ENCODE measurements at regions not wholly inside any gene's neighbourhood (a gene's known extent, or its start where the extent isn't known, plus 50 kb on each side); places are given as distances from the start of the nearest gene placed in this dataset.
A peak's percentile ranks its signal among the peaks of the same experiment; 100 is the strongest.
"Not testable (repeated sequence)": the region's sequence is repeated elsewhere in the genome, so short reads cannot be mapped to it uniquely, and the experiment has no call there.

DNA sequence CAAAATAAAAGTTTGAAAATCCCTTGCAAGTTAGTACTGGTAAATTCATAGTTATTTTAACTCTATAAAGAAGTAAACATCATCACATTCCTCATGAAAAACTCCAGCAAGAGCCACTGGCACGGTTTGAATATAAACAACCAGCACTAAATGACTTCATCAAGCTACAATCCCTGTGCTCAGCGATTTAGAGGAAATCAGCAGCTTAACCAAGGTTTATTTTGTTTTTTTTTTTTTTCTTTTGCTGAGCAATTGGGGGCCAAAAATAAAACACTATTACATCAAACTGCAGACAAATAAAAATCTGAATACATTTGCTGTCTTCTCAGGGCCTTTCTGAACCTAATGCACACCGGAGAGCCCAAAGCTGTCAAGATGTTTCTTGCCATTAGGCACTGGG is 106.2 kb upstream of the SLC24A2 start:
- no peak overlapping the region for H3K4me3 ChIP-seq (ENCODE audit: low read depth, low read length)
- no peak for TF ChIP-seq CTCF (IDR thresholded peaks at IDR 0.05; ENCODE audit: insufficient read depth, low read depth, low read length)
- DNase-seq (ENCODE audit: low read depth), result peak; percentile 48

GRCh38 chr9:19885608-19886007 is 96.8 kb upstream of the SLC24A2 start:
- H3K4me3 ChIP-seq (ENCODE audit: low read depth, low read length), result no peak overlapping the region
- no peak for DNase-seq (ENCODE audit: low read depth)
- TF ChIP-seq CTCF (IDR thresholded peaks at IDR 0.05; ENCODE audit: insufficient read depth, low read depth, low read length), result no peak

GRCh38 chr9:19879062-19879461 is 90.2 kb upstream of the SLC24A2 start:
- H3K4me3 ChIP-seq (ENCODE audit: low read depth, low read length), result no peak overlapping the region
- TF ChIP-seq CTCF (IDR thresholded peaks at IDR 0.05; ENCODE audit: insufficient read depth, low read depth, low read length), result no peak
- DNase-seq (ENCODE audit: low read depth), result no peak

DNA sequence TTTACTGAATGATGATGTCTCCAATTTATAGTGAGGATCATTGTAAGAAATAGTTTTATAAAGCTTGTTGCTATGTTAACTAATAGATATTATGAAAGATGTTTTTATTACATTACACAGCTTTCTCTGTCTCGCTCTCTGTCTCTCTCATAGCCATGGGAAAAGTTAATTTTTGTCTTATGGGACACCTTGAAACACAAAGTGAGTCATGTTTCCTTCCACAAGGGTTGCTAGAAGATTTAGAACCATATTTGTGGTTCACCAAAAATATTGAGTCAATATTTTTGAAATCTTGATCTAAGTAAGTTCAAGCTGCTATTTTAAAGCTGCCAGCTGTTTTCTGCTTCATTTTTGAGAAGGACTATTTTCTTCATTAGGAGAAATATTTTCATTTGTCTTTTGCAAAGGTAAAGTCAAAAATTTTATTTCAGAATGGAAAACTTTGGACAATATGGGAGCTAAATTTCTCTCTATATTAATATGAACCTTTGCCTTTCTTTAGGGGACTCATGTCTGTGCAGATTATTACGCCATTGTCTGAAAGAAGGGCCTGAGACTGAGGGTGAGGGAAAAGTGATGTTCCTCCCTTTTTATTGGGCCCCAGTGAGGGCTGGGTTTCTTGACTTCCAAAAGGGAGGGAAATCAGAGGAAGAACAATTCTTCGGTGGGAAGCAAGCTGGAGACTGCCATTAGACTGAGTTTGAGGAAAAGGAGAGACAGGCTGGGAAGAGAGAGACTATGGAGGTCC is 87.9 kb upstream of the SLC24A2 start:
- no peak overlapping the region for H3K4me3 ChIP-seq (ENCODE audit: low read depth, low read length)
- no peak for TF ChIP-seq CTCF (IDR thresholded peaks at IDR 0.05; ENCODE audit: insufficient read depth, low read depth, low read length)
- DNase-seq (ENCODE audit: low read depth), result no peak

- DNase-seq (ENCODE audit: low read depth), result no peak
- TF ChIP-seq CTCF (IDR thresholded peaks at IDR 0.05; ENCODE audit: insufficient read depth, low read depth, low read length), result no peak
Observed at GRCh38 chr9:19875291-19875920, 86.6 kb upstream of the SLC24A2 start.

GRCh38 chr9:19873188-19873587 is 84.4 kb upstream of the SLC24A2 start:
- H3K4me3 ChIP-seq (ENCODE audit: low read depth, low read length); DNase-seq (ENCODE audit: low read depth): not testable (repeated sequence)

More at GRCh38 chr9:19875291-19875920, 86.6 kb upstream of the SLC24A2 start:
- no peak overlapping the region for H3K4me3 ChIP-seq (ENCODE audit: low read depth, low read length)

- no peak for TF ChIP-seq CTCF (IDR thresholded peaks at IDR 0.05; ENCODE audit: insufficient read depth, low read depth, low read length)
- no peak for DNase-seq (ENCODE audit: low read depth)
- H3K4me3 ChIP-seq (ENCODE audit: low read depth, low read length), result no peak overlapping the region
Observed at GRCh38 chr9:19870988-19871387, 82.2 kb upstream of the SLC24A2 start.
